ENCODE measurements at regions not wholly inside any gene's neighbourhood (a gene's known extent, or its start where the extent isn't known, plus 50 kb on each side); places are given as distances from the start of the nearest gene placed in this dataset.

GRCh38 chr4:11866391-11866790 is 437.7 kb upstream of the HS3ST1 start:
- Histone ChIP-seq H3K27ac (ENCODE audit: extremely low read depth, low read depth, low read length) (no peak overlapping the region), H3K36me3 (ENCODE audit: control insufficient read depth in 2 of 2, insufficient read depth in 1 of 2, low read length in 2 of 2) (no peaks in the 10 kb centered on the region), H3K4me3 (ENCODE audit: low read depth, low read length) (no peak overlapping the region), H3K9me3 (ENCODE audit: control insufficient read depth, insufficient read depth, low read depth, low read length) (no peaks in the 10 kb centered on the region), H3K4me1 (ENCODE audit: control insufficient read depth, insufficient read depth, low read length) (no peaks in the 10 kb centered on the region)
- TF ChIP-seq ZNF629 (tag by site-specific recombination; IDR thresholded peaks at IDR 0.05) = no peak
- no peak for TF ChIP-seq ZSCAN4 (tag by site-specific recombination; IDR thresholded peaks at IDR 0.05)
- TF ChIP-seq ZNF596 (tag by site-specific recombination; IDR thresholded peaks at IDR 0.05) = no peak
- no peak for TF ChIP-seq ZNF514 (tag by site-specific recombination; IDR thresholded peaks at IDR 0.05)
- no peak for TF ChIP-seq ZFP3 (tag by site-specific recombination; IDR thresholded peaks at IDR 0.05; ENCODE audit: low read depth)
- TF ChIP-seq ZXDB (tag by site-specific recombination; IDR thresholded peaks at IDR 0.05) = no peak
- TF ChIP-seq MZF1 (tag by site-specific recombination; IDR thresholded peaks at IDR 0.05; ENCODE audit: borderline replicate concordance) = no peak
- no peak for TF ChIP-seq ZNF560 (tag by site-specific recombination; IDR thresholded peaks at IDR 0.05; ENCODE audit: borderline replicate concordance)
- no peak for TF ChIP-seq HOXA7 (CRISPR knock-in tag; IDR thresholded peaks at IDR 0.05; ENCODE audit: borderline replicate concordance)
- TF ChIP-seq ZNF791 (tag by site-specific recombination; IDR thresholded peaks at IDR 0.05) = no peak
- TF ChIP-seq SETDB1 (IDR thresholded peaks at IDR 0.05; ENCODE audit: insufficient read length, low read length) = no peak
- no peak for TF ChIP-seq ZNF529 (tag by site-specific recombination; IDR thresholded peaks at IDR 0.05; ENCODE audit: insufficient replicate concordance)
- no peak for TF ChIP-seq MYNN (tag by site-specific recombination; IDR thresholded peaks at IDR 0.05; ENCODE audit: borderline replicate concordance)
- POLR2A ChIA-PET = no interaction called here
- CTCF ChIA-PET = no interaction called here

GRCh38 chr4:11860996-11861395 is 432.3 kb upstream of the HS3ST1 start:
- no peak overlapping the region for H3K4me3 ChIP-seq (ENCODE audit: low read depth, low read length)
- H3K4me1 ChIP-seq (ENCODE audit: control insufficient read depth, insufficient read depth, low read length) = no peaks in the 10 kb centered on the region
- no peak overlapping the region for H3K27ac ChIP-seq (ENCODE audit: extremely low read depth, low read depth, low read length)
- CTCF ChIA-PET = no interaction called here
- POLR2A ChIA-PET = no interaction called here
- no peaks in the 10 kb centered on the region for H3K36me3 ChIP-seq (ENCODE audit: control insufficient read depth in 2 of 2, insufficient read depth in 1 of 2, low read length in 2 of 2)
- no peaks in the 10 kb centered on the region for H3K9me3 ChIP-seq (ENCODE audit: control insufficient read depth, insufficient read depth, low read depth, low read length)
- TF ChIP-seq ZNF610 (tag by site-specific recombination; IDR thresholded peaks at IDR 0.05; ENCODE audit: borderline replicate concordance) (no peak), ZNF514 (tag by site-specific recombination; IDR thresholded peaks at IDR 0.05) (no peak)

- Histone ChIP-seq H3K36me3 (ENCODE audit: control insufficient read depth in 2 of 2, insufficient read depth in 1 of 2, low read length in 2 of 2) (no peaks in the 10 kb centered on the region), H3K4me3 (ENCODE audit: low read depth, low read length) (no peak overlapping the region), H3K9me3 (ENCODE audit: control insufficient read depth, insufficient read depth, low read depth, low read length) (no peaks in the 10 kb centered on the region), H3K4me1 (ENCODE audit: control insufficient read depth, insufficient read depth, low read length) (no peaks in the 10 kb centered on the region), H3K27ac (ENCODE audit: extremely low read depth, low read depth, low read length) (no peak overlapping the region)
- ChIA-PET CTCF (interaction anchor here (0.6 kb wide), 1 partner anchor 216 kb away, joined by 5 read pairs; no protein-coding TSS in a partner anchor), POLR2A (no interaction called here)
- TF ChIP-seq ZNF239 (tag by site-specific recombination; IDR thresholded peaks at IDR 0.05) = no peak
- no peak for TF ChIP-seq KLF10 (tag by site-specific recombination; IDR thresholded peaks at IDR 0.05)
These were observed 429.2 kb upstream of the HS3ST1 start for GRCh38 chr4:11857881-11858280.

GRCh38 chr4:11847167-11847566 is 418.5 kb upstream of the HS3ST1 start:
- Histone ChIP-seq H3K36me3 (ENCODE audit: control insufficient read depth in 2 of 2, insufficient read depth in 1 of 2, low read length in 2 of 2) (no peaks in the 10 kb centered on the region), H3K9me3 (ENCODE audit: control insufficient read depth, insufficient read depth, low read depth, low read length) (no peaks in the 10 kb centered on the region), H3K27ac (ENCODE audit: extremely low read depth, low read depth, low read length) (no peak overlapping the region), H3K4me3 (ENCODE audit: low read depth, low read length) (no peak overlapping the region), H3K4me1 (ENCODE audit: control insufficient read depth, insufficient read depth, low read length) (no peaks in the 10 kb centered on the region)
- ChIA-PET CTCF (no interaction called here), POLR2A (no interaction called here)
- no peak for TF ChIP-seq ZSCAN23 (tag by site-specific recombination; IDR thresholded peaks at IDR 0.05)
- no peak for TF ChIP-seq FEZF1 (tag by site-specific recombination; IDR thresholded peaks at IDR 0.05)
- TF ChIP-seq ZFHX2 (tag by site-specific recombination; conservative IDR thresholded peaks at IDR 0.05) = no peak
- no peak for TF ChIP-seq ZNF37A (tag by site-specific recombination; IDR thresholded peaks at IDR 0.05)
- no peak for TF ChIP-seq PRDM4 (tag by site-specific recombination; IDR thresholded peaks at IDR 0.05)
- TF ChIP-seq ZNF133 (tag by site-specific recombination; IDR thresholded peaks at IDR 0.05) = no peak
- no peak for TF ChIP-seq ZBTB17 (tag by site-specific recombination; IDR thresholded peaks at IDR 0.05)
- TF ChIP-seq ZNF391 (tag by site-specific recombination; IDR thresholded peaks at IDR 0.05; ENCODE audit: borderline replicate concordance, low read depth) = no peak
- no peak for TF ChIP-seq ZNF248 (tag by site-specific recombination; IDR thresholded peaks at IDR 0.05)
- TF ChIP-seq ZNF549 (tag by site-specific recombination; IDR thresholded peaks at IDR 0.05) = no peak
- TF ChIP-seq ZNF626 (tag by site-specific recombination; IDR thresholded peaks at IDR 0.05) = no peak
- no peak for TF ChIP-seq MZF1 (tag by site-specific recombination; IDR thresholded peaks at IDR 0.05; ENCODE audit: borderline replicate concordance)
